Neural cell (in vitro differentiated cells): ENCODE measurements at regions not wholly inside any gene's neighbourhood (a gene's known extent, or its start where the extent isn't known, plus 50 kb on each side); places are given as distances from the start of the nearest gene placed in this dataset.

Source experiments
- EP300 ChIP-seq: fragments of 450-650 bp; conservative IDR thresholded peaks from 2 replicates; pipeline ENCODE4 v1.6.1; 2014; ENCODE audit warnings: antibody characterized with exemption, mild to moderate bottlenecking, moderate library complexity; ENCODE audit not compliant: poor library complexity, severe bottlenecking
- EZH2 ChIP-seq: fragments of 200-600, 300-800 bp; shearing (Covaris generic), sonication (generic); IDR thresholded peaks from 2 replicates; pipeline ENCODE4 v1.6.1; 2014; ENCODE audit warnings: antibody characterized with exemption, low read length, borderline replicate concordance, mild to moderate bottlenecking; ENCODE audit not compliant: insufficient read depth, poor library complexity, severe bottlenecking
- POLR2AphosphoS5 ChIP-seq: IDR thresholded peaks from 2 replicates; pipeline ENCODE4 v1.6.1; 2012

DNA sequence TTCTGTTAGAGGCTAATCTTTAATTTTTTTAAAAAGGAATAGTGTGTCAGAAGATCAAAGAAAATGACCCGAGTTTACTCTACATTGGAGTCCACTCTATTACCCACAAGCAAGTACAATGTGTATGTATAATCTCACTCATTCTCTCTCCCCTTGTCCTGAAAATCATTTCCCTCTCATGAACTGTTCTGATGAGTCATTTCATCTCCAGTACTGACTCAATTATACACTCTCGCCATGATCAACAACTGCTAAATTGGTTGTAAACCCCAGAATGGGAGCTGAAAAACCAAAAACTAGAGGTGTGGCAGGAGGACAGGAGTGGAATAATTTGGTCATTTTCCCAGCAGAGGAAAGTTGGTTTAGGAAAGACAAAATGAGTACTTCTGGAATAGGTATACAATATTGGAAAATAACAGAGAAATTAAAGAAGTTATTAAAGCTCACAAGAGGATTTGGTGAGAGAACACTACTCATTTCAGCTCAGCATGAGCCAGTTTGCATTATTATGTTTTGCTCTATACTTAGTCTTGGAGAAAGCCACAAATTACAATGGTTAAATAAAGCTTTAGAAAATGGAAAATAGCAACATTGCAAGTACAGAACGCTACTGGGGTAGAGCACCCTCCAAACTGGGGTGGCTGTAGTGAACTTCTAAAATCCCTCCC, 144.3 kb upstream of the PFN2 start:
- TF ChIP-seq POLR2AphosphoS5 (no peak), EZH2 (no peak), EP300 (no peak)
